ENCODE measurements at regions not wholly inside any gene's neighbourhood (a gene's known extent, or its start where the extent isn't known, plus 50 kb on each side); places are given as distances from the start of the nearest gene placed in this dataset.

GRCh38 chr11:106456647-106457046, 379.2 kb downstream of the AASDHPPT start:
- DNase-seq, result no peak

- DNase-seq, result no peak
Observed at GRCh38 chr11:106457727-106458126, 380.3 kb downstream of the AASDHPPT start.

- DNase-seq, result no peak
Observed at GRCh38 chr11:106459135-106459534, 381.7 kb downstream of the AASDHPPT start.

GRCh38 chr11:106461148-106461691, 383.8 kb downstream of the AASDHPPT start:
- DNase-seq, result no peak

- no peak for DNase-seq
Observed at GRCh38 chr11:106461839-106462545, 384.5 kb downstream of the AASDHPPT start.

- DNase-seq, result no peak
Observed at GRCh38 chr11:106463154-106463553, 385.7 kb downstream of the AASDHPPT start.

- DNase-seq, result no peak
Observed at GRCh38 chr11:106463796-106464201, 386.3 kb downstream of the AASDHPPT start.

- no peak for DNase-seq
Observed at GRCh38 chr11:106464728-106465127, 387.3 kb downstream of the AASDHPPT start.

GRCh38 chr11:106466521-106467080, 389.1 kb downstream of the AASDHPPT start:
- DNase-seq, result peak in 1 of 3 donors; percentile 54

GRCh38 chr11:106467501-106467900, 390.0 kb downstream of the AASDHPPT start:
- no peak for DNase-seq

- DNase-seq, result no peak
Observed at GRCh38 chr11:106468086-106468485, 390.6 kb downstream of the AASDHPPT start.

- DNase-seq, result no peak
Observed at GRCh38 chr11:106468531-106468930, 391.1 kb downstream of the AASDHPPT start.

- DNase-seq, result no peak
Observed at GRCh38 chr11:106470230-106470629, 392.8 kb downstream of the AASDHPPT start.

GRCh38 chr11:106471276-106471675, 393.8 kb downstream of the AASDHPPT start:
- peak in 1 of 3 donors; percentile 9 for DNase-seq

GRCh38 chr11:106473089-106473722, 395.7 kb downstream of the AASDHPPT start:
- DNase-seq, result no peak

GRCh38 chr11:106474274-106474673, 396.8 kb downstream of the AASDHPPT start:
- no peak for DNase-seq

- DNase-seq, result no peak
Observed at GRCh38 chr11:106475181-106475580, 397.7 kb downstream of the AASDHPPT start.

- peak in 1 of 3 donors; percentile 5 for DNase-seq
Observed at GRCh38 chr11:106477776-106478175, 400.3 kb downstream of the AASDHPPT start.

- DNase-seq, result no peak
Observed at GRCh38 chr11:106479646-106480045, 402.2 kb downstream of the AASDHPPT start.

GRCh38 chr11:106480581-106481190, 403.2 kb downstream of the AASDHPPT start:
- no peak for DNase-seq

- peak in 2 of 3 donors; percentile 32 to 51 for DNase-seq
Observed at GRCh38 chr11:106482917-106483785, 405.7 kb downstream of the AASDHPPT start.
